BLaER1 treated with 17β-estradiol and CSF1 and Interleukin-3, amounts not matched to agents 10 nM and 100 nM (cell line): ENCODE measurements at regions not wholly inside any gene's neighbourhood (a gene's known extent, or its start where the extent isn't known, plus 50 kb on each side); places are given as distances from the start of the nearest gene placed in this dataset.

Source experiments
- H3K27ac ChIP-seq, 11 experiments: shearing (Covaris generic); formaldehyde crosslinking; 2 replicates each; pipeline ENCODE4 v1.8.1; 2022
- H3K27me3 ChIP-seq, 11 experiments: shearing (Covaris generic); formaldehyde crosslinking; 2 replicates each; pipeline ENCODE4 v1.8.1; 2022
- H3K36me3 ChIP-seq, 11 experiments: shearing (Covaris generic); formaldehyde crosslinking; 2 replicates each; pipeline ENCODE4 v1.8.1; 2022
- H3K4me1 ChIP-seq, 10 experiments: shearing (Covaris generic); formaldehyde crosslinking; 2 replicates each; pipeline ENCODE4 v1.8.1; 2022
- H3K4me2 ChIP-seq, 11 experiments: shearing (Covaris generic); formaldehyde crosslinking; 2 replicates each; pipeline ENCODE4 v1.8.1; 2022
- H3K4me3 ChIP-seq, 10 experiments: shearing (Covaris generic); formaldehyde crosslinking; 2 replicates each; pipeline ENCODE4 v1.8.1; 2022
- H3K9ac ChIP-seq, 11 experiments: shearing (Covaris generic); formaldehyde crosslinking; 2 replicates each; pipeline ENCODE4 v1.8.1; 2022
- H3K9me3 ChIP-seq, 11 experiments: shearing (Covaris generic); formaldehyde crosslinking; replicated peaks in 1 of 11; 2 replicates each; pipeline ENCODE4 v1.8.1; 2022
- H4K20me1 ChIP-seq, 11 experiments: shearing (Covaris generic); formaldehyde crosslinking; 2 replicates each; pipeline ENCODE4 v1.8.1; 2022
- Cebpa-rat ChIP-seq, 11 experiments: shearing (Covaris generic); IDR thresholded peaks; 2 replicates each; pipeline ENCODE4 v1.8.1; 2022

DNA sequence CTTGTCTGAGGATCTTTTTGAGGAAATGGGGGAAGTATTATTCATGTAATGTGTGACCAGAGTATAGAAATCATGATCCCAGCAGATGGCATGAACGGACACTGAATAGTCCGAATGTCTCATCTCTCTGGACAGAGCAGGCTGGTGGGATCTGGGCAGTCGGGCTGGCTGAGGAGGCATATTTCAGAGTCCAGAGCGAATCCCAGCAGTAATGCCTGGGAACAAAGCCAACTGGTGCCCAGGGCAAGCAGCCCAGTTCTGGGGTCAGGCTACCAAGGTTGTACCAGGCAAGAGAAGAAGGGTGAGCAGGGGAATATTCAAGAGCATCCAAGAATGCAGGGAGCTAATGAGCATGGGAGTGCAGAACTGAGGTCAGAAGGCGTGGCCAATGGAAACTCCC lies 306.4 kb downstream of the ZSWIM6 start:
- Histone ChIP-seq H3K4me1 (peaks cover 0 to 5% (median 0%) of the 10 kb centered on the region in 10 experiments; a peak in 1 of 20 replicates), H4K20me1 (no peaks in the 10 kb centered on the region), H3K36me3 (no peaks in the 10 kb centered on the region), H3K4me3 (no peak overlapping the region), H3K27ac (no peak overlapping the region), H3K27me3 (no peaks in the 10 kb centered on the region), H3K4me2 (no peak overlapping the region), H3K9ac (no peak overlapping the region), H3K9me3 (no peaks in the 10 kb centered on the region)
- TF ChIP-seq Cebpa-rat (IDR thresholded peaks at IDR 0.05), result no peak

DNA sequence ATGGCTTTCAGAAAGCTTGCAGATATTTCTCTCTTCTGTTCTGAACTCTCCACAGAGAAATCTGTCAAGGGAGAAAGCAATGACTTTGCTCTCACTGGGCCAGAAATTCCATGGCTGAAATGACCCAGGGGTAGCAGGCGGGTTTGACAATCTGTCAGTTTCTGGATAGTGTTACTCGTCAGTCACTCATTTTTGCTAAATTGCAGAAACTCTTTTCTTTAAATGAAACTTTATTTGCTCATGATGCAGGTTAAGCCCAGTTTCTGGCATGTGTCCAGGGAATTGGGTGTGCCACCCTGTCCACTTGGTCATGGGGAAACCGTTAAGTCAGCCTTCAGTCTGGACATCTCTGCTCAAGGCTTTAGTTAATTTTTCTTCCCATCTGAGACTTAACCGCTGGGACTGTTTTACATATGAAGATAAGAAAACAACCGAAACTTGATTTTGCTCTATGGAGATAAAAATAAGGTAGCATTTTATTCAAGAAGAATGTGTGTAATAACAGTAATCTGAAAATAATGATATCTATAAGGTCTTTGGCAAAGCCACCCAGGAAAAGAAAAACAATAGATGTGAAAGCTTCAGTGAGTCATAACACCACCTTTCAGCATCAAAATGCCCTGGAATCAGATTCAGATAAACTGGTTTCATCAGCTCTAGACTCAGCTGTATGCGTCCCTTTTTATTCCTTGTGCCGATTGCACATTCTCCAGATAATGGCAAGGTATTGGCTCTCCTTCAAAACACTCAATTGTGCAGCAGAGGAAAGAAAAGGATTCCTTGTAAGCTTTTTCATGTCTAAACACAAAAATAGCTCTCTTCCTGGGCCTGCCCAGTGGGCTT lies 308.3 kb downstream of the ZSWIM6 start:
- no peak for TF ChIP-seq Cebpa-rat (IDR thresholded peaks at IDR 0.05)
- no peak overlapping the region for H3K9ac ChIP-seq
- H3K4me2 ChIP-seq, result no peak overlapping the region
- no peaks in the 10 kb centered on the region for H3K9me3 ChIP-seq
- no peaks in the 10 kb centered on the region for H3K36me3 ChIP-seq
- H3K27me3 ChIP-seq, result no peaks in the 10 kb centered on the region
- H4K20me1 ChIP-seq, result no peaks in the 10 kb centered on the region
- no peak overlapping the region for H3K4me3 ChIP-seq
- peaks cover 0 to 5% (median 0%) of the 10 kb centered on the region in 10 experiments; a peak in 1 of 20 replicates for H3K4me1 ChIP-seq
- H3K27ac ChIP-seq, result no peak overlapping the region

DNA sequence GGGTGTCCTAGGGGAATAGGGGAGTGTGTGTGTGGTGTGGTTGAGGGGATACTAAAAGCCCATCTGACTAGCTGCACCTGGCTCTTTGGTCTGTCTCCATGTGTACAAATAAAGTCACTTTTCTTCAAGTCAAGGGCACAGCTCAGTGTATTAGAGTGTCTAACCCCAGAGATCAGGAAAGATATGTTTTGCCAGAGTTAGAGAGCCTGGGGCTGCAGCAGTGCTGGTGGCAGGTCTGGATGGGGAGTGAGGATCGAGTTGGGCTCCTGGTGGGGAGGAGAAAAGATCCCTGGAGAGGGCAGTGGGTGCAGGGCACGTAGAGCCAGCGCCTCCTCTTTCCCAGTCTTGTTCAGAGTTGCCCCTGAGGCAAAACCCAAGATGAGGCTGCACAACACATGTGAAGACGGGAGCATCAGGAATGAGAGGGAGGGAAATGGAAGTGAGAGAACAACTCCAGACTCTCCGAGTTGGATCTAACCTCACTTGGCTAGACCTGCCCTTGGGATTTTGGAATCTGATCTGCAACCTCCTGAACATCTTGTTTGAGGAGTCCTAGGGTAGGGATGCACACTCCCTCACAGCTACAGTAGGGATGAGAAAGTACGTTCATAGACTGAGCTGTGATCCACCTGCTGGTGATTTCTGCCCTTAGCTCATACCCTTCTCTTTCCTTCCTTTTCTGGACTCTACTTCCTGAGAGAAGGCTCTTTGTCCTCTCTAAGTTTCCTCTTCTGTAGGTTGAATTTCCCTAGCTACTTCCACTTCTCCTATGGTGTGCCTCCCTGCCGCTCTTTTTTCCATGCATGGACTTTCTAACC lies 309.9 kb downstream of the ZSWIM6 start:
- no peak overlapping the region for H3K4me3 ChIP-seq
- H3K4me2 ChIP-seq, result no peak overlapping the region
- H3K9me3 ChIP-seq, result no peaks in the 10 kb centered on the region
- H3K27me3 ChIP-seq, result no peaks in the 10 kb centered on the region
- peaks cover 0 to 5% (median 0%) of the 10 kb centered on the region in 10 experiments; a peak in 1 of 20 replicates for H3K4me1 ChIP-seq
- no peak for TF ChIP-seq Cebpa-rat (IDR thresholded peaks at IDR 0.05)
- no peak overlapping the region for H3K27ac ChIP-seq
- H4K20me1 ChIP-seq, result no peaks in the 10 kb centered on the region
- H3K36me3 ChIP-seq, result no peaks in the 10 kb centered on the region
- no peak overlapping the region for H3K9ac ChIP-seq

DNA sequence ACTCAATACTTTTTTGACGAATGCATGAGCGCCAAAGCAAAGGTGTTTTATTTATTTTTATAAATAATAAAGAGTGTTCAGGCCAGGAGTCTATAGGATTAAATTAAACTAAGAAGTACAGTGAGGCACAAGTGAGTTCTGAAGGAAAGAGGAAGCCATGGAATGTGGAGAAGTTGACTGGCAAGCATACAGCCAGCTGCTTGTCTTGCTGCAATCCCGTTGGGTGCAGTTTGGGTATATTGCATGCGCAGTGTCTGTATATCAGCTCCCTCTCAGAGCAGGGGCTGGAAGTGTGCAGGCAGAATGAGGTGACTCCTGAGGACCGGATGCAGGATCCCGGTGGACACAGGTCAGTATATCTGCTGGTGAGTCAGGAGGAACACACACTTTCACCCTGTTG lies 315.6 kb downstream of the ZSWIM6 start:
- H3K4me2 ChIP-seq, result no peak overlapping the region
- H3K4me1 ChIP-seq, result no peaks in the 10 kb centered on the region
- H4K20me1 ChIP-seq, result no peaks in the 10 kb centered on the region
- no peak for TF ChIP-seq Cebpa-rat (IDR thresholded peaks at IDR 0.05)
- H3K27ac ChIP-seq, result no peak overlapping the region
- no peak overlapping the region for H3K9ac ChIP-seq
- H3K36me3 ChIP-seq, result no peaks in the 10 kb centered on the region
- H3K27me3 ChIP-seq, result no peaks in the 10 kb centered on the region
- H3K9me3 ChIP-seq, result no peaks in the 10 kb centered on the region
- no peak overlapping the region for H3K4me3 ChIP-seq

DNA sequence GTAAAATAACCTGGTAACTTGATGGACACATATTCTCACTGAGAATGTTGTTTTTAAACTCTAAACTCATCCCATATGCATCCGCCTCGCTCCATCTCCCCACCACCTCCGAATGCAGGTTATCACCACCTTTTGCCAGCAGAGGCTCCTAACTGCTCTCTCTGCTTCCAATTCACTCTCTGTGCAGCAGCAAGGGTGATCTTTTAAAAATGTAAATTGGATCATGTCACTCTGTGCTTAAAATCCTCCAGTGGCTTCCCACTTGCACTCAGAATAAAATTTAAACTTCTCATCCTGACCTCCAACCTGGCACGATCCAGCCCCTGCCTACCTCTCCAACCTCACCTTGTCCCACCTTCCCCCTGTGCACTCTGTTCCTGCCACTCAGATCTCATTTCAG lies 317.2 kb downstream of the ZSWIM6 start:
- Histone ChIP-seq H3K4me1 (peaks cover 0 to 12% (median 8%) of the 10 kb centered on the region in 10 experiments; a peak in 10 of 20 replicates), H3K4me3 (no peak overlapping the region), H4K20me1 (no peaks in the 10 kb centered on the region), H3K9me3 (no peaks in the 10 kb centered on the region), H3K27me3 (no peaks in the 10 kb centered on the region), H3K9ac (no peak overlapping the region), H3K4me2 (no peak overlapping the region), H3K36me3 (no peaks in the 10 kb centered on the region), H3K27ac (no peak overlapping the region)
- no peak for TF ChIP-seq Cebpa-rat (IDR thresholded peaks at IDR 0.05)

DNA sequence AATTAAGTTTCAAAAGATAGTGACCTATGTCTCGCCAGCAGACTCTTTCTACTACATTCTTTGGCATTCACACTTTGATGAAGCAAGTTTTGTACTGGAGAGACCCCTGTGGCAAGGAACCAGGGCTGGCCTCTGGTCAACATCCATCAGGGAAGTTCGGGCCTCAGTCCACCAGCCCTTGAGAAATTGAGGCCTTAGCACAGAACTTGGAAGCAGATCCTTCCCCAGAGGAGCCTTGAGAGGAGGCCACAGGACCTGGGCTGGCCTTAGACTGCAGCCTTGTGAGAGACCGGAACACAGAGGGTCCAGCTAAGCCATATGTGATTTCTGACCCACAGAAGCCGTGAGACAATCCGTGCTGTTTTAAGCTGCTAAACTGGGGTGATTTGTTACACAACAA lies 317.9 kb downstream of the ZSWIM6 start:
- H3K9me3 ChIP-seq, result no peaks in the 10 kb centered on the region
- H3K36me3 ChIP-seq, result no peaks in the 10 kb centered on the region
- TF ChIP-seq Cebpa-rat (IDR thresholded peaks at IDR 0.05), result no peak
- no peaks in the 10 kb centered on the region for H3K27me3 ChIP-seq
- peaks cover 0 to 15% (median 8%) of the 10 kb centered on the region in 10 experiments; a peak in 10 of 20 replicates for H3K4me1 ChIP-seq
- no peak overlapping the region for H3K27ac ChIP-seq
- no peak overlapping the region for H3K4me3 ChIP-seq
- no peak overlapping the region for H3K9ac ChIP-seq
- H4K20me1 ChIP-seq, result no peaks in the 10 kb centered on the region
- H3K4me2 ChIP-seq, result no peak overlapping the region

DNA sequence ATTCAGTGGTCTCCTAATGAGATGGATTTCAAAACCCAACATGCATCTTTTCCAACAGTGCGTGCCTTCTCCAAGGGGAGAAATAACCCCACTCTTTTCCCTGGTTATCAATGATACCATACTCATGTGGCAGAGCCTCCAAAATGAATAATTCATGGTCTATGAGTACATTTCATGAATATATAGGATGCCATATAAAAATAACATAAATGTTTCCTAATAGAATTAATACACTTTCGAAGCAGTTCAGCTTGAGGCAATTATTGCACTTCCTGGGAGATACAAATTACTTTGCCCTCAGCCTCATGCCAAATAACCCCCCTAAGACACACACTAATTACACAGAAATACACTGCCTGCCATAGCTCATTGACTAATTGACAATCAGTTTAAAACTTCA lies 318.6 kb downstream of the ZSWIM6 start:
- Histone ChIP-seq H3K4me1 (peaks cover 0 to 15% (median 8%) of the 10 kb centered on the region in 10 experiments; a peak in 10 of 20 replicates), H3K36me3 (no peaks in the 10 kb centered on the region), H3K9ac (no peak overlapping the region), H4K20me1 (no peaks in the 10 kb centered on the region), H3K27me3 (no peaks in the 10 kb centered on the region), H3K27ac (no peak overlapping the region), H3K4me3 (no peak overlapping the region), H3K4me2 (no peak overlapping the region), H3K9me3 (no peaks in the 10 kb centered on the region)
- TF ChIP-seq Cebpa-rat (IDR thresholded peaks at IDR 0.05), result no peak

DNA sequence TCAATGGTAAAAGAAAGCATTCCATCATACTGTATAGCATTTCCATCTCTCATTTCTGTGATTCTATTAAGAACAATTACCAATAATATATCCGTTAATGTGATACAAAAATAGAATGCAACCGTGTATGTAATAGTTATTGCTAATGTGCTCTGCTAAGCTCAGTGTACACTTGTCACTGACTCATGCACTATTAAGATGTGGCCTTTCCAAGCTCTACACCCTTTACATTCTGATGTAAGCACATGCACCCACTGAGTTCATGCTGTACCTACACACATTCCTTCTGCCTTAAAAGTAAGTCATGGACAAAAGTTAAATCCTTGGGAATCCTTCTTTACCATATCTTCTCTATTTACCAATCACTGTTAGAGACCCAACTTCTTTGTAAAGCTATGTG lies 319.1 kb downstream of the ZSWIM6 start:
- TF ChIP-seq Cebpa-rat (IDR thresholded peaks at IDR 0.05), result no peak

DNA sequence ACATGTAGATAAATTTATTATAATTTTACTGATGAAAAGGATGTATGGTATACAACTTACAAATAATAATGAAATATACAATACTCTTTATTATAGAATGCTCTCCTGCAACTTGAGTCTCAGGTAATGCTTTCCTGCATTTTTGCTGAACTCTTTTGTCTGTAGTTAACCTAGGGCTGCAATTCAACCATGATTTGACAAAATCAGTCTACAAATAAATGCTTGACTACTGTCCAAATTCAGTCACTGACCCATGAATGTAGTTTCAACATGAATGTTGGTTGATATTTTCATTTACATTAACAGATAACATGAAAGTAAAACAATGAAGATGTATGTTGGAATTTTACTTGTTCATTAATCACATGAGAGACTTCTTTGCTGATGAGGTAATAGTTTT lies 320.9 kb downstream of the ZSWIM6 start:
- H3K4me3 ChIP-seq, result no peak overlapping the region
- H3K27me3 ChIP-seq, result no peaks in the 10 kb centered on the region
- no peak overlapping the region for H3K27ac ChIP-seq
- H3K4me1 ChIP-seq, result peaks cover 0 to 15% (median 9%) of the 10 kb centered on the region in 10 experiments; a peak in 13 of 20 replicates
- H3K9me3 ChIP-seq, result no peaks in the 10 kb centered on the region
- H3K36me3 ChIP-seq, result no peaks in the 10 kb centered on the region
- H3K4me2 ChIP-seq, result no peak overlapping the region
- H3K9ac ChIP-seq, result no peak overlapping the region
- H4K20me1 ChIP-seq, result no peaks in the 10 kb centered on the region
- no peak for TF ChIP-seq Cebpa-rat (IDR thresholded peaks at IDR 0.05)

More for the DNA sequence above, 319.1 kb downstream of the ZSWIM6 start:
- H4K20me1 ChIP-seq, result no peaks in the 10 kb centered on the region
- H3K9ac ChIP-seq, result no peak overlapping the region
- peaks cover 0 to 15% (median 8%) of the 10 kb centered on the region in 10 experiments; a peak in 10 of 20 replicates for H3K4me1 ChIP-seq
- H3K27me3 ChIP-seq, result no peaks in the 10 kb centered on the region
- no peaks in the 10 kb centered on the region for H3K36me3 ChIP-seq
- no peaks in the 10 kb centered on the region for H3K9me3 ChIP-seq
- no peak overlapping the region for H3K27ac ChIP-seq
- no peak overlapping the region for H3K4me2 ChIP-seq
- no peak overlapping the region for H3K4me3 ChIP-seq
